H9 (cell line): ENCODE measurements at regions not wholly inside any gene's neighbourhood (a gene's known extent, or its start where the extent isn't known, plus 50 kb on each side); places are given as distances from the start of the nearest gene placed in this dataset.
"Not testable (repeated sequence)": the region's sequence is repeated elsewhere in the genome, so short reads cannot be mapped to it uniquely, and the experiment has no call there.

Source experiments
- DNase-seq: peaks from one replicate; pipeline ENCODE4 v3.0.0-alpha.2; 2017
- H2AFZ ChIP-seq: one replicate; pipeline ENCODE4 v1.6.1; 2013; ENCODE audit warnings: mild to moderate bottlenecking, low read length, control low read depth, moderate library complexity
- H2AK5ac ChIP-seq: 2 replicates; pipeline ENCODE4 v1.6.1; 2013; ENCODE audit warnings: low read length, control low read depth, mixed read lengths; ENCODE audit not compliant: insufficient read length
- H2BK120ac ChIP-seq: one replicate; pipeline ENCODE4 v1.6.1; 2013; ENCODE audit warnings: low read depth, mild to moderate bottlenecking, low read length, control low read depth, inconsistent platforms; ENCODE audit not compliant: poor library complexity, severe bottlenecking
- H2BK12ac ChIP-seq: 2 replicates; pipeline ENCODE4 v1.6.1; 2013; ENCODE audit warnings: low read length, control low read depth, mixed read lengths, low read depth; ENCODE audit not compliant: insufficient read length
- H2BK15ac ChIP-seq: 2 replicates; pipeline ENCODE4 v1.6.1; 2013; ENCODE audit warnings: low read depth, low read length, control low read depth
- H2BK20ac ChIP-seq: one replicate; pipeline ENCODE4 v1.6.1; 2013; ENCODE audit warnings: low read depth, mild to moderate bottlenecking, low read length, control low read depth, inconsistent platforms; ENCODE audit not compliant: poor library complexity, severe bottlenecking
- H2BK5ac ChIP-seq: 2 replicates; pipeline ENCODE4 v1.6.1; 2013; ENCODE audit warnings: low read length, control low read depth, mixed read lengths; ENCODE audit not compliant: insufficient read length
- H3K14ac ChIP-seq: 2 replicates; pipeline ENCODE4 v1.6.1; 2013; ENCODE audit warnings: low read length, control low read depth; ENCODE audit not compliant: insufficient read depth
- H3K18ac ChIP-seq: 2 replicates; pipeline ENCODE4 v1.6.1; 2013; ENCODE audit warnings: low read depth, mild to moderate bottlenecking, mixed read lengths, low read length, control low read depth; ENCODE audit not compliant: insufficient read length
- H3K23ac ChIP-seq: 2 replicates; pipeline ENCODE4 v1.6.1; 2013; ENCODE audit warnings: low read length, control low read depth, mixed read lengths, low read depth; ENCODE audit not compliant: insufficient read length
- H3K23me2 ChIP-seq: 2 replicates; pipeline ENCODE4 v1.6.1; 2013; ENCODE audit warnings: low read depth, mild to moderate bottlenecking, mixed read lengths, low read length, control low read depth; ENCODE audit not compliant: insufficient read length, poor library complexity, severe bottlenecking
- H3K27ac ChIP-seq: 2 replicates; pipeline ENCODE4 v1.5.1; 2013; ENCODE audit warnings: low read length, control low read depth, mixed read lengths, low read depth; ENCODE audit not compliant: insufficient read length
- H3K27me3 ChIP-seq: 2 replicates; pipeline ENCODE4 v1.6.1; 2013; ENCODE audit warnings: low read length, control low read depth, inconsistent platforms; ENCODE audit not compliant: insufficient read depth
- H3K4ac ChIP-seq: 2 replicates; pipeline ENCODE4 v1.6.1; 2013; ENCODE audit warnings: low read depth, mild to moderate bottlenecking, control low read depth, inconsistent platforms, low read length, moderate library complexity
- H3K4me1 ChIP-seq: 2 replicates; pipeline ENCODE4 v1.6.1; 2013; ENCODE audit warnings: low read length, control low read depth, inconsistent platforms; ENCODE audit not compliant: insufficient read depth
- H3K4me2 ChIP-seq: 2 replicates; pipeline ENCODE4 v1.6.1; 2013; ENCODE audit warnings: low read length, control low read depth, mixed read lengths; ENCODE audit not compliant: insufficient read length, insufficient read depth
- H3K56ac ChIP-seq: 2 replicates; pipeline ENCODE4 v1.6.1; 2013; ENCODE audit warnings: low read depth, mild to moderate bottlenecking, mixed read lengths, low read length, control low read depth; ENCODE audit not compliant: insufficient read length
- H3K79me1 ChIP-seq: 2 replicates; pipeline ENCODE4 v1.6.1; 2013; ENCODE audit warnings: low read depth, mild to moderate bottlenecking, moderate library complexity, low read length, control low read depth, inconsistent platforms; ENCODE audit not compliant: insufficient read depth, poor library complexity, severe bottlenecking
- H3K79me2 ChIP-seq: 2 replicates; pipeline ENCODE4 v1.6.1; 2013; ENCODE audit warnings: low read length, control low read depth, inconsistent platforms; ENCODE audit not compliant: insufficient read depth
- H3K9ac ChIP-seq: 2 replicates; pipeline ENCODE4 v1.6.1; 2013; ENCODE audit warnings: low read length, control low read depth, mixed read lengths; ENCODE audit not compliant: insufficient read length; ENCODE audit errors: extremely low read depth
- H3K9me3 ChIP-seq: one replicate; pipeline ENCODE4 v1.6.1; 2013; ENCODE audit warnings: low read depth, low read length, inconsistent platforms; ENCODE audit not compliant: control insufficient read depth
- H3T11ph ChIP-seq: one replicate; pipeline ENCODE4 v1.6.1; 2013; ENCODE audit warnings: mild to moderate bottlenecking, low read length, control low read depth, inconsistent platforms
- H4K20me1 ChIP-seq: one replicate; pipeline ENCODE4 v1.6.1; 2013; ENCODE audit not compliant: control insufficient read depth, insufficient read length, insufficient read depth
- H4K5ac ChIP-seq: 2 replicates; pipeline ENCODE4 v1.6.1; 2013; ENCODE audit warnings: low read depth, mild to moderate bottlenecking, mixed read lengths, low read length, control low read depth; ENCODE audit not compliant: insufficient read length
- H4K8ac ChIP-seq: replicated peaks from 2 replicates; pipeline ENCODE4 v1.6.1; 2013; ENCODE audit warnings: low read length, control low read depth, mixed read lengths, low read depth; ENCODE audit not compliant: insufficient read length
- H4K91ac ChIP-seq: 2 replicates; pipeline ENCODE4 v1.6.1; 2013; ENCODE audit warnings: low read depth, mild to moderate bottlenecking, moderate library complexity, mixed read lengths, low read length, control low read depth; ENCODE audit not compliant: insufficient read length
- H3K27ac Mint-ChIP-seq, 3 experiments: 2 replicates in 2 of 3; 3 replicates in 1 of 3; pipeline ENCODE4 v1.8.0; 2020 to 2021; ENCODE audit warnings: mixed read lengths in 3 of 3, mild to moderate bottlenecking in 1 of 3, moderate library complexity in 1 of 3
- H3K27me3 Mint-ChIP-seq: 2 replicates; pipeline ENCODE4 v1.8.0; 2021; ENCODE audit warnings: low read depth, mild to moderate bottlenecking, moderate library complexity, mixed read lengths
- H3K36me3 Mint-ChIP-seq, 3 experiments: 2 replicates in 2 of 3; 3 replicates in 1 of 3; pipeline ENCODE4 v1.8.0; 2020 to 2021; ENCODE audit warnings: low read depth in 3 of 3, mixed read lengths in 3 of 3; ENCODE audit not compliant: insufficient read depth in 1 of 3
- H3K4me1 Mint-ChIP-seq, 2 experiments: 2 replicates each; pipeline ENCODE4 v1.8.0; 2020; ENCODE audit warnings: mixed read lengths in 2 of 2
- H3K4me3 Mint-ChIP-seq, 2 experiments: 2 replicates in 1 of 2; 3 replicates in 1 of 2; pipeline ENCODE4 v1.8.0; 2020 to 2021; ENCODE audit warnings: mild to moderate bottlenecking in 2 of 2, mixed read lengths in 2 of 2, moderate library complexity in 1 of 2
- H3K9me3 Mint-ChIP-seq, 2 experiments: 2 replicates in 1 of 2; 3 replicates in 1 of 2; pipeline ENCODE4 v1.8.0; 2020; ENCODE audit warnings: mild to moderate bottlenecking in 2 of 2, mixed read lengths in 2 of 2, moderate library complexity in 1 of 2
- WGBS: extraction: QIAGEN DNeasy Blood & Tissue Kit; methylation state at CpG from one replicate; pipeline ENCODE4 v1.1.7; 2013; ENCODE audit warnings: missing lambda C conversion rate, low lambda C conversion rate, mixed read lengths; ENCODE audit not compliant: insufficient read length; ENCODE audit errors: extremely low coverage; 5-methylcytosine and 5-hydroxymethylcytosine counted together
- TF ChIP-seq, protein P1 (sequence below): fragments of 200-600 bp; sonication (generic); conservative IDR thresholded peaks from 3 replicates; pipeline ENCODE4 v1.8.0; 2021; ENCODE audit warnings: antibody characterized with exemption, mild to moderate bottlenecking

GRCh38 chr14:89688507-89689211 is 265.9 kb downstream of the EFCAB11 start:
- no peak overlapping the region for H2BK120ac ChIP-seq
- no peak overlapping the region for H3K4ac ChIP-seq
- no peaks in the 10 kb centered on the region for H3K9me3 ChIP-seq
- no peak overlapping the region for H3K4me2 ChIP-seq
- H2BK12ac ChIP-seq: no peak overlapping the region
- no peak for DNase-seq
- H3K9ac ChIP-seq: no peak overlapping the region
- H4K91ac ChIP-seq: no peak overlapping the region
- H3K18ac ChIP-seq: no peak overlapping the region
- no peak overlapping the region for H2AK5ac ChIP-seq
- no peak overlapping the region for H2AFZ ChIP-seq
- H4K20me1 ChIP-seq: no peaks in the 10 kb centered on the region
- H3K79me2 ChIP-seq: no peaks in the 10 kb centered on the region
- no peaks in the 10 kb centered on the region for H3K27me3 ChIP-seq
- no peak overlapping the region for H3K23ac ChIP-seq
- peaks cover 2% of the 10 kb centered on the region; the same call in 1 of the 2 replicates for H3K27me3 Mint-ChIP-seq
- TF ChIP-seq, protein P1, sequence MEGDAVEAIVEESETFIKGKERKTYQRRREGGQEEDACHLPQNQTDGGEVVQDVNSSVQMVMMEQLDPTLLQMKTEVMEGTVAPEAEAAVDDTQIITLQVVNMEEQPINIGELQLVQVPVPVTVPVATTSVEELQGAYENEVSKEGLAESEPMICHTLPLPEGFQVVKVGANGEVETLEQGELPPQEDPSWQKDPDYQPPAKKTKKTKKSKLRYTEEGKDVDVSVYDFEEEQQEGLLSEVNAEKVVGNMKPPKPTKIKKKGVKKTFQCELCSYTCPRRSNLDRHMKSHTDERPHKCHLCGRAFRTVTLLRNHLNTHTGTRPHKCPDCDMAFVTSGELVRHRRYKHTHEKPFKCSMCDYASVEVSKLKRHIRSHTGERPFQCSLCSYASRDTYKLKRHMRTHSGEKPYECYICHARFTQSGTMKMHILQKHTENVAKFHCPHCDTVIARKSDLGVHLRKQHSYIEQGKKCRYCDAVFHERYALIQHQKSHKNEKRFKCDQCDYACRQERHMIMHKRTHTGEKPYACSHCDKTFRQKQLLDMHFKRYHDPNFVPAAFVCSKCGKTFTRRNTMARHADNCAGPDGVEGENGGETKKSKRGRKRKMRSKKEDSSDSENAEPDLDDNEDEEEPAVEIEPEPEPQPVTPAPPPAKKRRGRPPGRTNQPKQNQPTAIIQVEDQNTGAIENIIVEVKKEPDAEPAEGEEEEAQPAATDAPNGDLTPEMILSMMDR: no peak
- no peak overlapping the region for H2BK5ac ChIP-seq
- no CpG with 5 or more reads among the region's 6 CpGs for WGBS
- no peak overlapping the region for H4K5ac ChIP-seq
- H3K27ac ChIP-seq: no peak overlapping the region
- H3K4me1 Mint-ChIP-seq: no peaks in the 10 kb centered on the region
- no peak overlapping the region for H2BK15ac ChIP-seq
- peak overlapping the region in 1 of 3 experiments; percentile 80; a peak in 1 of 7 replicates for H3K27ac Mint-ChIP-seq
- H2BK20ac ChIP-seq: no peak overlapping the region
- no peak overlapping the region for H4K8ac ChIP-seq
- no peak overlapping the region for H3K14ac ChIP-seq
- H3T11ph ChIP-seq: no peak overlapping the region
- H3K36me3 Mint-ChIP-seq: peaks cover 3 to 8% (median 7%) of the 10 kb centered on the region in 3 experiments; a peak in 5 of 7 replicates
- H3K4me1 ChIP-seq: no peaks in the 10 kb centered on the region
- no peaks in the 10 kb centered on the region for H3K23me2 ChIP-seq
- H3K4me3 Mint-ChIP-seq: no peak overlapping the region
- no peak overlapping the region for H3K56ac ChIP-seq
- no peaks in the 10 kb centered on the region for H3K79me1 ChIP-seq
- peaks cover 12 to 15% of the 10 kb centered on the region in 2 experiments for H3K9me3 Mint-ChIP-seq

GRCh38 chr14:89687129-89687528 is 267.4 kb downstream of the EFCAB11 start:
- no CpG with 5 or more reads among the region's 3 CpGs for WGBS
- not testable (repeated sequence) for H3K9ac ChIP-seq, H2BK15ac ChIP-seq, H2BK20ac ChIP-seq, H3K4me2 ChIP-seq, H2BK12ac ChIP-seq, H3T11ph ChIP-seq, H3K27me3 Mint-ChIP-seq, H3K27ac Mint-ChIP-seq, H4K5ac ChIP-seq, H3K23me2 ChIP-seq, H3K9me3 ChIP-seq, H3K27ac ChIP-seq, H3K79me2 ChIP-seq, H4K20me1 ChIP-seq, H4K8ac ChIP-seq, H3K79me1 ChIP-seq, H3K14ac ChIP-seq, H3K27me3 ChIP-seq, H3K56ac ChIP-seq, DNase-seq, H2AFZ ChIP-seq, H3K4ac ChIP-seq, H3K4me3 Mint-ChIP-seq, H3K23ac ChIP-seq, H3K18ac ChIP-seq, H4K91ac ChIP-seq, H2BK120ac ChIP-seq, H3K4me1 ChIP-seq, H2AK5ac ChIP-seq, H3K4me1 Mint-ChIP-seq, H2BK5ac ChIP-seq
- Mint-ChIP-seq H3K36me3 (peaks cover 3 to 17% (median 9%) of the 10 kb centered on the region in 3 experiments; a peak in 6 of 7 replicates), H3K9me3 (peaks cover 20 to 26% of the 10 kb centered on the region in 2 experiments)
